SK-N-DZ (cell line): ENCODE measurements at regions not wholly inside any gene's neighbourhood (a gene's known extent, or its start where the extent isn't known, plus 50 kb on each side); places are given as distances from the start of the nearest gene placed in this dataset.
"Not testable (repeated sequence)": the region's sequence is repeated elsewhere in the genome, so short reads cannot be mapped to it uniquely, and the experiment has no call there.

Experiments used
- DNase-seq: peaks from one replicate; pipeline ENCODE4 v3.0.0-alpha.2; 2015; ENCODE audit warnings: low spot score
- small RNA-seq, 2 experiments: library from RNA; depleted of rRNA; stranded (forward); fragments of <200 nt; gene quantifications; one replicate each; pipeline ENCODE3, GENCODE V24; 2014

GRCh38 chr4:148550788-148551187, 108.6 kb upstream of the NR3C2 start:
- no peak for DNase-seq

GRCh38 chr4:148542922-148543623, 100.9 kb upstream of the NR3C2 start:
- DNase-seq, result no peak

- no peak for DNase-seq
These were observed 98.6 kb upstream of the NR3C2 start for GRCh38 chr4:148540622-148541326.

- DNase-seq, result no peak
These were observed 97.2 kb upstream of the NR3C2 start for GRCh38 chr4:148539387-148539786.

- not testable (repeated sequence) for DNase-seq
These were observed 91.6 kb upstream of the NR3C2 start for GRCh38 chr4:148533851-148534250.

- DNase-seq, result no peak
These were observed 87.9 kb upstream of the NR3C2 start for GRCh38 chr4:148530114-148530513.

GRCh38 chr4:148527571-148527970, 85.4 kb upstream of the NR3C2 start:
- no peak for DNase-seq

- DNase-seq, result no peak
These were observed 80.8 kb upstream of the NR3C2 start for GRCh38 chr4:148522995-148523394.

GRCh38 chr4:148515248-148515647, 73.0 kb upstream of the NR3C2 start:
- no peak for DNase-seq

- no peak for DNase-seq
These were observed 72.4 kb upstream of the NR3C2 start for GRCh38 chr4:148514581-148514980.

- DNase-seq, result no peak
These were observed 71.8 kb upstream of the NR3C2 start for GRCh38 chr4:148514041-148514440.

- no peak for DNase-seq
These were observed 68.0 kb upstream of the NR3C2 start for GRCh38 chr4:148510211-148510610.

- no peak for DNase-seq
These were observed 61.5 kb upstream of the NR3C2 start for GRCh38 chr4:148503681-148504080.

- DNase-seq, result no peak
These were observed 55.0 kb upstream of the NR3C2 start for GRCh38 chr4:148497258-148497657.

- DNase-seq, result no peak
These were observed 53.2 kb upstream of the NR3C2 start for GRCh38 chr4:148495463-148495862.

Small RNA genes in the stretch of these regions (small RNA-seq; reads per million reads assigned to genes)
- gene RNA5SP166 (0 reads per million in 2 experiments), gene RNU7-197P (0 reads per million in 2 experiments)
